HG03280 (cell line): ENCODE measurements at regions not wholly inside any gene's neighbourhood (a gene's known extent, or its start where the extent isn't known, plus 50 kb on each side); places are given as distances from the start of the nearest gene placed in this dataset.

Experiments
- ATAC-seq: cut with Tn5 transposase; IDR thresholded peaks from one replicate; pipeline ENCODE4 v1.9.1; 2021; ENCODE audit warnings: mild to moderate bottlenecking, moderate library complexity; ENCODE audit not compliant: unreplicated experiment

- no peak for ATAC-seq
Measured at GRCh38 chr4:175514174-175514573, 297.9 kb downstream of the GPM6A start.

GRCh38 chr4:175530655-175531054 lies 281.4 kb downstream of the GPM6A start:
- ATAC-seq = no peak

GRCh38 chr4:175531405-175532091 lies 280.5 kb downstream of the GPM6A start:
- ATAC-seq = no peak

GRCh38 chr4:175536852-175537453 lies 275.1 kb downstream of the GPM6A start:
- no peak for ATAC-seq

GRCh38 chr4:175539498-175539897 lies 272.6 kb downstream of the GPM6A start:
- ATAC-seq = no peak

GRCh38 chr4:175540151-175540550 lies 271.9 kb downstream of the GPM6A start:
- no peak for ATAC-seq

- no peak for ATAC-seq
Measured at GRCh38 chr4:175540732-175541131, 271.3 kb downstream of the GPM6A start.

GRCh38 chr4:175542786-175543185 lies 269.3 kb downstream of the GPM6A start:
- ATAC-seq = no peak

- ATAC-seq = no peak
Measured at GRCh38 chr4:175559126-175559525, 252.9 kb downstream of the GPM6A start.

- ATAC-seq = no peak
Measured at GRCh38 chr4:175559526-175559925, 252.5 kb downstream of the GPM6A start.

GRCh38 chr4:175560604-175561003 lies 251.5 kb downstream of the GPM6A start:
- no peak for ATAC-seq

GRCh38 chr4:175561696-175562095 lies 250.4 kb downstream of the GPM6A start:
- ATAC-seq = no peak

GRCh38 chr4:175562111-175562510 lies 250.0 kb downstream of the GPM6A start:
- no peak for ATAC-seq

- no peak for ATAC-seq
Measured at GRCh38 chr4:175562542-175562941, 249.5 kb downstream of the GPM6A start.
